GM12873 (cell line): ENCODE measurements at regions not wholly inside any gene's neighbourhood (a gene's known extent, or its start where the extent isn't known, plus 50 kb on each side); places are given as distances from the start of the nearest gene placed in this dataset.

Source experiments
- TF ChIP-seq, protein P1 (sequence below): IDR thresholded peaks from 2 replicates; pipeline ENCODE4 v1.5.1; 2012; ENCODE audit warnings: low read depth, mild to moderate bottlenecking, moderate library complexity, low read length, control low read depth; ENCODE audit not compliant: insufficient read depth; ENCODE audit errors: missing control alignments

DNA sequence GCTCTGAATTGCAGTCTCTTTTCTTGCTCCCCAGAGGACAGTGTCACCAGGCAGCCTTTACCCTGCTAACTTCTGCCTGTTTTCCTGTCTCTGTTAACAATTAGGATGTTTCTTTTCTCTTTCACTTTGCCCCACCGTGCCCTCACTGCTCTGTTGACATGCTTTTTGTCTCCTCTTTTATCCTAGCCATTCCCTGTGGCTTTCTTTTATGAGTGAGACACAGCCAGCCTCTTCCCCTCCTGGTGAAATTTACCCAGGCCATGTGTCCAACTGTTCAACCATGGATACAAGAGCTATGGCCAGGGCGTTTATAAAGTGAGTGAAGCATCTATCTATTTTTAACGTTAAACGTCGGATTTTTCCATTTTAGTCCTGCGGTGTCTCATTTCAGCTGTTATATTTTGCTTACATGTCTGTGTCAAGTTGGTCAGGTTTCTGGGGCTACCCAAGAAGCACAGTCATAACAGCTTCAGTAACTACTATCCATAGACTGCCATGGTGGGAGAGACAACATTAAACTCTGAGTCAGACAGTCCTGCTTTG, 443.2 kb upstream of the AZI2 start:
- TF ChIP-seq, protein P1, sequence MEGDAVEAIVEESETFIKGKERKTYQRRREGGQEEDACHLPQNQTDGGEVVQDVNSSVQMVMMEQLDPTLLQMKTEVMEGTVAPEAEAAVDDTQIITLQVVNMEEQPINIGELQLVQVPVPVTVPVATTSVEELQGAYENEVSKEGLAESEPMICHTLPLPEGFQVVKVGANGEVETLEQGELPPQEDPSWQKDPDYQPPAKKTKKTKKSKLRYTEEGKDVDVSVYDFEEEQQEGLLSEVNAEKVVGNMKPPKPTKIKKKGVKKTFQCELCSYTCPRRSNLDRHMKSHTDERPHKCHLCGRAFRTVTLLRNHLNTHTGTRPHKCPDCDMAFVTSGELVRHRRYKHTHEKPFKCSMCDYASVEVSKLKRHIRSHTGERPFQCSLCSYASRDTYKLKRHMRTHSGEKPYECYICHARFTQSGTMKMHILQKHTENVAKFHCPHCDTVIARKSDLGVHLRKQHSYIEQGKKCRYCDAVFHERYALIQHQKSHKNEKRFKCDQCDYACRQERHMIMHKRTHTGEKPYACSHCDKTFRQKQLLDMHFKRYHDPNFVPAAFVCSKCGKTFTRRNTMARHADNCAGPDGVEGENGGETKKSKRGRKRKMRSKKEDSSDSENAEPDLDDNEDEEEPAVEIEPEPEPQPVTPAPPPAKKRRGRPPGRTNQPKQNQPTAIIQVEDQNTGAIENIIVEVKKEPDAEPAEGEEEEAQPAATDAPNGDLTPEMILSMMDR, result no peak

DNA sequence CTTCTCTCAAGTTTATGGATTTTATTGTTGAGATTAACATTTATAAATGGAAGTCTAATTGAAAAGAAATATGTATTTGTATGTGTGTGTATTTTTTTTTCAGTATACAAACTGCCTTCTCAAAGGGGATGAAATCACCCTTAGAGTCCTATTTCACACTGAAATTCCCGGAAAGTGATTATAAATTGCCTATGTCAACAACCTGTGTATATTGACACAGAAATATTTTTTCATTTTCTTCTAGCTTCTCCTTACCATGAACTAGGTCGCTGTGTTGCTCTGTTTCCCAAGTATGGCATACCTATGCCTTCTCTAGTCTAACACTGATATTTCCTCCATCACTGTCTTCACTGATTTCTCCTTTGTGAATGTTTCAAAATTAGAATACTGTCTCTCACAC, 444.0 kb upstream of the AZI2 start:
- TF ChIP-seq, protein P1, result no peak

DNA sequence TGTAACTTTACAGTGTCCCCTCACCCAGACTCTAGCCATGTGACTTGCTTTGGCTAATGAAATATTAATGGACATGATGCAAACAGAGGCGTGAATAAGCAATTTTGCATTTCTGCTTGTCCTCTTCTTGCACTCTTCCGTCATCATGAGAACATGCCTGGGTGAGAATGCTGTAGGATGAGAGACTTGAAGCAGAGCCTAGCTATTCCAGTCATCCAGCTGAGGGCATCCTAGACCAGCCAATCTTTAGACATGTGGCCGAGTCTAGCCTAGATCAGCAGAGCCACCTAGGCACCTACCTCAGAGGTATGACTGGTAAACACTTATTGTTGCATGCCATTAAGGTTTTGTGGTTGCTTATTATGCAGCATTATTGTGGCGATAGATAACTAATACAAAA, 450.5 kb upstream of the AZI2 start:
- TF ChIP-seq, protein P1, result no peak

DNA sequence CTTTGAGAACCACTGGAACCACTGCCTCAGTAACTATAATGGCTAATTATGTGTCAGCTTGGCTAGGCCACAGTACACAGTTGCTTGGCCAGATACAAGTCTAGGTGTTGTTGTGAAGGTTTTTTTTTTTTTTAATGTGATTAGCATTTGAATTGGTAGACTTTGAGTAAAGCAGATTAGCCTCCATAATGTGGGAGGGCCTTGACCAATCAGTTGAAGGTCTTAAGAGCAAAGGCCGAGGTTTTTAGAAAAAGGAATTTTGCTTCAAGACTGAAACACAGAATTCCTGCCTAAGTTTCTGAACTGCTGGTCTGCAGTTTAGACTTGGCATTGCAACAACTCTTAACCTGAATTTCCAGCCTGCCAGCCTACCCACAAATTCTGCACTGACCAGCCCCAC, 451.6 kb upstream of the AZI2 start:
- TF ChIP-seq, protein P1, result no peak

DNA sequence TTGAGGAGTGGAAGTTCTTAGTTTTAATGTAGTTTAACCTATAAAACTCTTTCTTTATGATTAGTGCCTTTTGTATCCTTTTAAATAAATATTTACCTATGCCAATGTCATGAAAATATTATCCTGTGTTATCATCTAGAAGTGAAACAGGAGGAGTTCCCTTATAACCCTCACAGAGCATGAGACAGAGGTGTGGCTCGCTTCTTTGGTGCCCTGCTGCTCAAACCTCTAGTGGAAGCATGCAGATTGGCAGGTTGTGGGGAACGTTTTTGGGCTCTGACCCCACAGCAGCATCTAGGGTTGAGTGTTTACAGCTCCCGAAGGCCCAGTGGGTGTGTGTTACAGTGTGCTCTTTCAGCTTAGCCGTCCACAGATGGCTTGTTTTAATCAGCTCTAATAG, 459.4 kb upstream of the AZI2 start:
- TF ChIP-seq, protein P1, result no peak

DNA sequence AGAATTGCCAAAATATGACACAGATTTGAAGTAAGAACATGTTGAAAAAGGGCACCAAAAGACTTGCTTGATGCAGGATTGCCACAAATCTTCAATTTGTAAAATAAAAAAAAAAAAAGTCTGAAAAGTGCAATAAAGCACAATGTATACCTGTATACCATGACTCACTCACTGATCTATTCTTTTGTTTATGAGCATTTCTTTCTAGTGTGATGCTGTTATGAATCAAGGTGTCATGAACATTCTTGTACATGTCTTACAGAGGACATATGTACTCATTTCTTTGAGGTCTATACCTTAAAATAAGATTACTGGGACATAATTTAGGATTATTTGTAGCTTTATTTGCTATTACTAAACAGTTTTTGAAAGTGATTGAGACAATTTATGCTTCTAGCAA, 464.9 kb upstream of the RBMS3 start:
- TF ChIP-seq, protein P1, result no peak

DNA sequence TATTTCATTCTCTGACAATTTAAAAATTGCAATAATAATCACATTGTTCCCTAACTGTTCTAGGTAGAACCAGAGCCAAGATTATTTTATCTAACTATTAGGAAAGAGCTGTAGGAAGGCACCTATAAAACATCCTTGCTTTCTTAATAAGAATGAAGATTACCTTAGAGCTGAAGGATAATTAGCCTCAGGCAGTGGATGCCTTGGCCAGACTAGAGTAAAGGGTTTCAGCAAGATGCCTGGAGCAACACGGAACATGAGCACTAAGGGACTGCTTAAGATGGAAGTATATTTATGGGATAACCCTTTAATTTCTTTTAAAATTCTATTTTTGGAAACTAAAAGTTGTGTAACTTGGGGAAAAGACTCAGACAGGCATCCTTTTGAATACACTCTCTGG, 456.6 kb upstream of the RBMS3 start:
- TF ChIP-seq, protein P1, result no peak

DNA sequence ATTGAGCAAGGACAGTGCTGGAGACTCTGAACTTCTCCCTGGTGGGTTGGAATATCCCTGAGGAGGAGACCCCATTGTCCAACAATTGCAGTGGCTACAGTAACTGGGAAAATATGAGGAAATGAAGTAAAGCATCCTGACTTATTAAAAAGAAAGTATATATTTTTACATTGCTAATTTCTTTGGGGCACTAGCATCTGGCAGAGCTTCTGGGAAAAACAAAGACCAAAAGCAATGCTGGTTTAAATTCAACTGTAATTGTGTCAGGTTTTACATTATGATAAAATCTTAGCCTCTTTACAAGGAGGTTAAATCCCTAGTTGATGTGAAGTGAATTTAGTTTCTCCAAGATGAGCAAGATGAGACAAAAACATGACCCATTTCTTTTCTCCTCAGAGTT, 454.0 kb upstream of the RBMS3 start:
- TF ChIP-seq, protein P1, result no peak
